Fibroblast of lung (primary cell): ENCODE measurements at regions not wholly inside any gene's neighbourhood (a gene's known extent, or its start where the extent isn't known, plus 50 kb on each side); places are given as distances from the start of the nearest gene placed in this dataset.

Experiments used
- DNase-seq, 2 donors: peaks; one replicate each; pipeline versions ENCODE4 v3.0.0 to v3.0.0-alpha.2; 2010; ENCODE audit warnings: low read depth in 2 of 2
- H2AFZ ChIP-seq: 2 replicates; pipeline ENCODE4 v1.5.1; 2012; ENCODE audit warnings: low read length, control low read depth, inconsistent platforms
- H3K27ac ChIP-seq: 2 replicates; pipeline ENCODE4 v1.5.1; 2011; ENCODE audit warnings: low read length, control low read depth; ENCODE audit not compliant: insufficient read depth
- H3K27me3 ChIP-seq: 2 replicates; pipeline ENCODE4 v1.5.1; 2011; ENCODE audit warnings: mild to moderate bottlenecking, low read length; ENCODE audit not compliant: control insufficient read depth, insufficient read depth
- H3K36me3 ChIP-seq: 2 replicates; pipeline ENCODE4 v1.5.1; 2011; ENCODE audit warnings: low read length; ENCODE audit not compliant: control insufficient read depth, insufficient read depth
- H3K4me1 ChIP-seq: 2 replicates; pipeline ENCODE4 v1.5.1; 2011; ENCODE audit warnings: low read length; ENCODE audit not compliant: control insufficient read depth, insufficient read depth; ENCODE audit errors: extremely low read depth
- H3K4me2 ChIP-seq: 2 replicates; pipeline ENCODE4 v1.5.1; 2011; ENCODE audit warnings: low read length, control low read depth; ENCODE audit not compliant: insufficient read depth; ENCODE audit errors: extremely low read depth
- H3K4me3 ChIP-seq, 4 experiments: fragments of 200-600 bp in 1 of 4; sonication (generic) in 1 of 4; replicated peaks in 1 of 4; 2 replicates each; pipeline ENCODE4 v1.5.1; 2011 to 2016; ENCODE audit warnings: low read length in 4 of 4, low read depth in 3 of 4, mild to moderate bottlenecking in 3 of 4, control low read depth in 2 of 4, inconsistent platforms in 1 of 4, mixed read lengths in 1 of 4; ENCODE audit not compliant: insufficient read depth in 1 of 4; ENCODE audit errors: control extremely low read depth in 1 of 4
- H3K79me2 ChIP-seq: 2 replicates; pipeline ENCODE4 v1.5.1; 2012; ENCODE audit warnings: mild to moderate bottlenecking, low read length, inconsistent platforms; ENCODE audit not compliant: control insufficient read depth, insufficient read depth
- H3K9ac ChIP-seq: 2 replicates; pipeline ENCODE4 v1.5.1; 2011; ENCODE audit warnings: mild to moderate bottlenecking, low read length, control low read depth; ENCODE audit not compliant: insufficient read depth
- H3K9me3 ChIP-seq: 2 replicates; pipeline ENCODE4 v1.5.1; 2012; ENCODE audit warnings: low read depth, low read length; ENCODE audit not compliant: control insufficient read depth, insufficient read depth
- H4K20me1 ChIP-seq: 2 replicates; pipeline ENCODE4 v1.5.1; 2011; ENCODE audit warnings: low read length; ENCODE audit not compliant: control insufficient read depth, insufficient read depth; ENCODE audit errors: extremely low read depth
- EZH2 ChIP-seq: IDR thresholded peaks from 2 replicates; pipeline ENCODE4 v1.5.1; 2012; ENCODE audit warnings: low read length, control low read depth, mild to moderate bottlenecking; ENCODE audit errors: missing control alignments
- TF ChIP-seq, protein P1 (sequence below), 2 donors: IDR thresholded peaks in 1 of 2; conservative IDR thresholded peaks in 1 of 2; 1 replicate in 1 of 2; 2 replicates in 1 of 2; pipeline ENCODE4 v1.5.1; 2011 to 2012; ENCODE audit warnings: low read length in 2 of 2, control low read depth in 1 of 2, inconsistent platforms in 1 of 2, low read depth in 1 of 2, mild to moderate bottlenecking in 1 of 2

DNA sequence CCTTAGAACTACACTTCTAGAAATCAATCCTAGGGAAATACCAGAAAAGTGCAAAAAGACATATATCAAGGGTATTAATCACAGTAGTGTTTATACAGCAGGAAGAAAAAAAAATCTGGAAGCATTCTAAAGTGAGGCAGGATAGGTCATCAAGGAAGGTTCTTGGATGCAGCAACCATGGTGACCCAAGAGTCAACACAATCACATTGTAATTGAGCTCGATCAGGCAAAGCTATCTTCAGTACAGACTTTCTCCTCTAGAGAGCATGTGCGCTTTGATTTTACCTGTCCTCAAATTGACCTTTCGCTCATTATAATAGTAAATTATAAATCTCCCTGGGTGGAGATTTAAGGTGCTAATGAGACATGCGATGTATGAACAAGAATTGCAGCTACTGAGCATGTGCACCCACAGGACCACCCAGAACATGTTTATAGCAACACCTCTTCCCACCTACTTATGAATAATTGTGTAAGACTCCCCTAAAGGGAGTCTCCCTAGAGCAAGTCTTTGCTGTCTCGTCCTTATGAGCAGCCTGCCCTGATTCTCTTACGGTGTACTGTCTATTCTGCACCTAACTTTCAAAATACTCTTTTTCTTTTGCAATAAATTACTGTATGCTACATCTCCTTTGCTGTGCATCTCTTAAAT, 297.7 kb downstream of the ATPSCKMT start:
- no peak overlapping the region for H3K4me2 ChIP-seq
- H3K27me3 ChIP-seq = no peaks in the 10 kb centered on the region
- no peak for TF ChIP-seq EZH2
- TF ChIP-seq, protein P1, sequence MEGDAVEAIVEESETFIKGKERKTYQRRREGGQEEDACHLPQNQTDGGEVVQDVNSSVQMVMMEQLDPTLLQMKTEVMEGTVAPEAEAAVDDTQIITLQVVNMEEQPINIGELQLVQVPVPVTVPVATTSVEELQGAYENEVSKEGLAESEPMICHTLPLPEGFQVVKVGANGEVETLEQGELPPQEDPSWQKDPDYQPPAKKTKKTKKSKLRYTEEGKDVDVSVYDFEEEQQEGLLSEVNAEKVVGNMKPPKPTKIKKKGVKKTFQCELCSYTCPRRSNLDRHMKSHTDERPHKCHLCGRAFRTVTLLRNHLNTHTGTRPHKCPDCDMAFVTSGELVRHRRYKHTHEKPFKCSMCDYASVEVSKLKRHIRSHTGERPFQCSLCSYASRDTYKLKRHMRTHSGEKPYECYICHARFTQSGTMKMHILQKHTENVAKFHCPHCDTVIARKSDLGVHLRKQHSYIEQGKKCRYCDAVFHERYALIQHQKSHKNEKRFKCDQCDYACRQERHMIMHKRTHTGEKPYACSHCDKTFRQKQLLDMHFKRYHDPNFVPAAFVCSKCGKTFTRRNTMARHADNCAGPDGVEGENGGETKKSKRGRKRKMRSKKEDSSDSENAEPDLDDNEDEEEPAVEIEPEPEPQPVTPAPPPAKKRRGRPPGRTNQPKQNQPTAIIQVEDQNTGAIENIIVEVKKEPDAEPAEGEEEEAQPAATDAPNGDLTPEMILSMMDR (conservative IDR thresholded peaks at IDR 0.05 in 1 of 2, IDR thresholded peaks at IDR 0.05 in 1 of 2; ENCODE audit: low read depth in 1 of 2, low read length in 2 of 2) = no peak
- DNase-seq = no peak
- H3K36me3 ChIP-seq = no peaks in the 10 kb centered on the region
- H3K4me1 ChIP-seq = no peaks in the 10 kb centered on the region
- H4K20me1 ChIP-seq = no peaks in the 10 kb centered on the region
- H3K9me3 ChIP-seq = no peaks in the 10 kb centered on the region
- no peak overlapping the region for H3K4me3 ChIP-seq
- no peaks in the 10 kb centered on the region for H3K79me2 ChIP-seq
- H3K27ac ChIP-seq = no peak overlapping the region
- H3K9ac ChIP-seq = no peak overlapping the region
- H2AFZ ChIP-seq = no peak overlapping the region

DNA sequence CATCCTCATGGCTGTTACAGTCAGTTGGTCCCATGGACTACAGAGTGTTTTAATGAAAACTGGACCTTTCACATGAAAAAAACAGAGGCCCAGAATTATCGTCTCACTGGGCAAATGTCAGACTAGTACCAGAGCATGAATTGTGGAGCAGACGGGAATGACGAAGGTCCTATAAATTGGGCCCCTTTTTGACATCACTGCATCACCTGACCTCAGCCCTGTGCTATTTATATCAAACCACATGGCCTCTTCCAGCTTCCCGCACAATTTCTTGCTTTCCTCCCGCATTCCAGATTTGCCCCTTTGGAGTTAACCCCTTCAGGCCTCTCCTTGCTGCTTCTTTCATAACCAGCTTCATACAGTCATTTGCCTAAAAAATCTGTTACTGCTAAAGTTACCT, 301.7 kb downstream of the ATPSCKMT start:
- Histone ChIP-seq H3K79me2 (no peaks in the 10 kb centered on the region), H3K4me3 (no peak overlapping the region), H3K9ac (no peak overlapping the region), H3K4me1 (no peaks in the 10 kb centered on the region), H3K27ac (no peak overlapping the region), H2AFZ (no peak overlapping the region), H3K4me2 (no peak overlapping the region), H3K27me3 (no peaks in the 10 kb centered on the region), H3K36me3 (no peaks in the 10 kb centered on the region), H3K9me3 (no peaks in the 10 kb centered on the region), H4K20me1 (no peaks in the 10 kb centered on the region)
- no peak for DNase-seq
- TF ChIP-seq EZH2 = no peak
- TF ChIP-seq, protein P1 (conservative IDR thresholded peaks at IDR 0.05 in 1 of 2, IDR thresholded peaks at IDR 0.05 in 1 of 2; ENCODE audit: low read depth in 1 of 2, low read length in 2 of 2) = no peak

DNA sequence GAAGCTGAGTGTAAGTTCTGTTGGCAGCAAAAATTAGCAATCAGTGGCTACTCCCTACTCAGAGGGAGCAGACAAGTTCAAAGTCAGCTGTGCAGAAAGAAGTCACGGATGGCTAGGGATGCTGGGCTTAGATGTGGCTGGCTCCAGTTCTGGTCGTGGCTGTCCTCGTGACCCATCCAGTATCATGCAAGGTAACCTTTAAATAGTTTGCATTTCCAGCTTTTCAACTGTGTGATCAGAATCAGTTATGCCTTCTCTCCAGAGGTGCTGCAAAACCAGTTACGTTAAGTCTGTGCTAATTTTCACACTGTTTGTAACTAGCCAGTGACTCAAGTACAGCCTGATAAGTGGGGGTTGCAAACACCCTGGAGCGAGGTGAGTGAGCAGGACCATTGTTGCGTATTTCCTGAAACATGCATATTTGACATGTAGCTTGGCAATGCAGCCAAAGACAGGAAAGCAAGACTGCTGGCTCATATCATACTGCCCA, 302.4 kb downstream of the ATPSCKMT start:
- Histone ChIP-seq H3K4me1 (no peaks in the 10 kb centered on the region), H3K9ac (no peak overlapping the region), H3K4me3 (no peak overlapping the region), H3K36me3 (no peaks in the 10 kb centered on the region), H3K27ac (no peak overlapping the region), H4K20me1 (no peaks in the 10 kb centered on the region), H3K4me2 (no peak overlapping the region), H3K9me3 (no peaks in the 10 kb centered on the region), H3K79me2 (no peaks in the 10 kb centered on the region), H2AFZ (no peak overlapping the region), H3K27me3 (no peaks in the 10 kb centered on the region)
- DNase-seq = peak in 1 of 2 donors; percentile 47
- no peak for TF ChIP-seq EZH2
- TF ChIP-seq, protein P1 (conservative IDR thresholded peaks at IDR 0.05 in 1 of 2, IDR thresholded peaks at IDR 0.05 in 1 of 2; ENCODE audit: low read depth in 1 of 2, low read length in 2 of 2) = no peak
